ENCODE measurements at regions not wholly inside any gene's neighbourhood (a gene's known extent, or its start where the extent isn't known, plus 50 kb on each side); places are given as distances from the start of the nearest gene placed in this dataset.

DNA sequence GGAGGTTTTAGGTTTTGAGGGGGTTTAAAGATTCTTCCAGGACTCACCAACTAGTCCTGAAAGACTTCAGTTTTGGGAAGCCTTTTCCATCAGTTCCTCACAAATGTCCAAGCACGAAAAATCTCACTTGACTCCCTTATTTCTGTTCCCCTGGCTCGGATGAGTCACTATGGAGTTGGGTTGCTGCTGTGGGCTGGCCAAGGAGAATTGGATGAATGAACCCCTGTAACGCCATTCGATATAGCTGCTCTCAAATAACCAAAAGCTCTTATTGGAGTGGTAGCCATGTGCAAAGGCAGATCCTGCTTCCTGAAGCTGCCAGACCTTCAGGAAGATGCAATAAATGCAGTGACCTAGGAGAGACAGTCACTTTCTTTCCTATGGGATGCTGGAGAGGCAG lies 417.0 kb downstream of the ZNF521 start:
- TF ChIP-seq, protein P1, sequence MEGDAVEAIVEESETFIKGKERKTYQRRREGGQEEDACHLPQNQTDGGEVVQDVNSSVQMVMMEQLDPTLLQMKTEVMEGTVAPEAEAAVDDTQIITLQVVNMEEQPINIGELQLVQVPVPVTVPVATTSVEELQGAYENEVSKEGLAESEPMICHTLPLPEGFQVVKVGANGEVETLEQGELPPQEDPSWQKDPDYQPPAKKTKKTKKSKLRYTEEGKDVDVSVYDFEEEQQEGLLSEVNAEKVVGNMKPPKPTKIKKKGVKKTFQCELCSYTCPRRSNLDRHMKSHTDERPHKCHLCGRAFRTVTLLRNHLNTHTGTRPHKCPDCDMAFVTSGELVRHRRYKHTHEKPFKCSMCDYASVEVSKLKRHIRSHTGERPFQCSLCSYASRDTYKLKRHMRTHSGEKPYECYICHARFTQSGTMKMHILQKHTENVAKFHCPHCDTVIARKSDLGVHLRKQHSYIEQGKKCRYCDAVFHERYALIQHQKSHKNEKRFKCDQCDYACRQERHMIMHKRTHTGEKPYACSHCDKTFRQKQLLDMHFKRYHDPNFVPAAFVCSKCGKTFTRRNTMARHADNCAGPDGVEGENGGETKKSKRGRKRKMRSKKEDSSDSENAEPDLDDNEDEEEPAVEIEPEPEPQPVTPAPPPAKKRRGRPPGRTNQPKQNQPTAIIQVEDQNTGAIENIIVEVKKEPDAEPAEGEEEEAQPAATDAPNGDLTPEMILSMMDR (IDR thresholded peaks at IDR 0.05), result no peak
- TF ChIP-seq POLR2A (IDR thresholded peaks at IDR 0.05), result no peak

All from adrenal gland (tissue), 5 donors.